ENCODE measurements at regions not wholly inside any gene's neighbourhood (a gene's known extent, or its start where the extent isn't known, plus 50 kb on each side); places are given as distances from the start of the nearest gene placed in this dataset.

GRCh38 chr17:45580924-45581323 lies 90.4 kb upstream of the PLEKHM1 start:
- ChIA-PET POLR2A (no interaction called here), CTCF (no interaction called here)
- DNase-seq (ENCODE audit: low read depth, low spot score) = no peak
- BruUV-seq (replicated peaks) = no TSS peak
- H3K27me3 ChIP-seq (ENCODE audit: control insufficient read depth in 2 of 2, insufficient read depth in 2 of 2, low read length in 2 of 2) = no peaks in the 10 kb centered on the region
- no peak overlapping the region for H3K9ac ChIP-seq (replicated peaks; ENCODE audit: extremely low read depth, insufficient read depth, low read length)
- peaks cover 4% of the 10 kb centered on the region for H4K20me1 ChIP-seq (replicated peaks; ENCODE audit: control insufficient read depth, extremely low read depth, insufficient read depth, low read length)
- no peak overlapping the region for H3K4me3 ChIP-seq (replicated peaks in 1 of 3; ENCODE audit: insufficient read depth in 1 of 3, low read depth in 1 of 3, low read length in 3 of 3)
- no peaks in the 10 kb centered on the region for H3K9me3 ChIP-seq (replicated peaks; ENCODE audit: control insufficient read depth, insufficient read depth, low read length)
- peaks cover 71% of the 10 kb centered on the region for H3K79me2 ChIP-seq (ENCODE audit: control insufficient read depth, insufficient read depth, low read length)
- dilution Hi-C loops (cut with MboI; ENCODE audit: extremely low pct_ligation_motif_present, low sequenced_read_pairs) = no loop called here
- no peak overlapping the region for H3K27ac ChIP-seq (ENCODE audit: insufficient read depth, low read depth, low read length)
- no peak for FAIRE-seq
- H3K36me3 ChIP-seq (ENCODE audit: control insufficient read depth in 2 of 2, extremely low read depth in 1 of 2, insufficient read depth in 2 of 2, low read length in 2 of 2) = peaks cover 0 to 6% of the 10 kb centered on the region in 2 experiments
- H3K4me2 ChIP-seq (ENCODE audit: insufficient read depth, low read length) = no peak overlapping the region
- intact Hi-C loops (cut with micrococcal nuclease) = no loop called here
- no peak overlapping the region for H2AFZ ChIP-seq (ENCODE audit: low read depth, low read length)
- no peaks in the 10 kb centered on the region for H3K9me1 ChIP-seq (replicated peaks; ENCODE audit: control insufficient read depth, extremely low read depth, insufficient read depth, low read length)
- peaks cover 12% of the 10 kb centered on the region for H3K4me1 ChIP-seq (ENCODE audit: control insufficient read depth, extremely low read depth, insufficient read depth, low read length)
- TF ChIP-seq FOS (IDR thresholded peaks at IDR 0.05; ENCODE audit: borderline replicate concordance, insufficient read depth, low read length) = no peak
- no peak for TF ChIP-seq EZH2 (IDR thresholded peaks at IDR 0.05; ENCODE audit: borderline replicate concordance, low read depth, low read length, severe bottlenecking)
- TF ChIP-seq GATA2 (IDR thresholded peaks at IDR 0.05; ENCODE audit: insufficient read depth, insufficient read length, low read depth, low read length) = no peak
- no peak for TF ChIP-seq POLR2A (IDR thresholded peaks at IDR 0.05; ENCODE audit: low read depth, low read length)
- no peak for TF ChIP-seq MYC (IDR thresholded peaks at IDR 0.05; ENCODE audit: low read depth, low read length)
- TF ChIP-seq, protein P1, sequence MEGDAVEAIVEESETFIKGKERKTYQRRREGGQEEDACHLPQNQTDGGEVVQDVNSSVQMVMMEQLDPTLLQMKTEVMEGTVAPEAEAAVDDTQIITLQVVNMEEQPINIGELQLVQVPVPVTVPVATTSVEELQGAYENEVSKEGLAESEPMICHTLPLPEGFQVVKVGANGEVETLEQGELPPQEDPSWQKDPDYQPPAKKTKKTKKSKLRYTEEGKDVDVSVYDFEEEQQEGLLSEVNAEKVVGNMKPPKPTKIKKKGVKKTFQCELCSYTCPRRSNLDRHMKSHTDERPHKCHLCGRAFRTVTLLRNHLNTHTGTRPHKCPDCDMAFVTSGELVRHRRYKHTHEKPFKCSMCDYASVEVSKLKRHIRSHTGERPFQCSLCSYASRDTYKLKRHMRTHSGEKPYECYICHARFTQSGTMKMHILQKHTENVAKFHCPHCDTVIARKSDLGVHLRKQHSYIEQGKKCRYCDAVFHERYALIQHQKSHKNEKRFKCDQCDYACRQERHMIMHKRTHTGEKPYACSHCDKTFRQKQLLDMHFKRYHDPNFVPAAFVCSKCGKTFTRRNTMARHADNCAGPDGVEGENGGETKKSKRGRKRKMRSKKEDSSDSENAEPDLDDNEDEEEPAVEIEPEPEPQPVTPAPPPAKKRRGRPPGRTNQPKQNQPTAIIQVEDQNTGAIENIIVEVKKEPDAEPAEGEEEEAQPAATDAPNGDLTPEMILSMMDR (IDR thresholded peaks at IDR 0.05; ENCODE audit: extremely low read depth in 1 of 2, insufficient read depth in 1 of 2, low read depth in 1 of 2, low read length in 2 of 2) = no peak
- TF ChIP-seq POLR2AphosphoS5 (IDR thresholded peaks at IDR 0.05; ENCODE audit: insufficient read depth, low read depth, low read length) = no peak
- TF ChIP-seq, protein P2, sequence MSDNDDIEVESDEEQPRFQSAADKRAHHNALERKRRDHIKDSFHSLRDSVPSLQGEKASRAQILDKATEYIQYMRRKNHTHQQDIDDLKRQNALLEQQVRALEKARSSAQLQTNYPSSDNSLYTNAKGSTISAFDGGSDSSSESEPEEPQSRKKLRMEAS (IDR thresholded peaks at IDR 0.05; ENCODE audit: insufficient read depth, insufficient read length) = no peak
- TF ChIP-seq JUN (IDR thresholded peaks at IDR 0.05; ENCODE audit: borderline replicate concordance, insufficient read depth, insufficient read length, low read depth) = no peak
